ENCODE measurements at regions not wholly inside any gene's neighbourhood (a gene's known extent, or its start where the extent isn't known, plus 50 kb on each side); places are given as distances from the start of the nearest gene placed in this dataset.

DNA sequence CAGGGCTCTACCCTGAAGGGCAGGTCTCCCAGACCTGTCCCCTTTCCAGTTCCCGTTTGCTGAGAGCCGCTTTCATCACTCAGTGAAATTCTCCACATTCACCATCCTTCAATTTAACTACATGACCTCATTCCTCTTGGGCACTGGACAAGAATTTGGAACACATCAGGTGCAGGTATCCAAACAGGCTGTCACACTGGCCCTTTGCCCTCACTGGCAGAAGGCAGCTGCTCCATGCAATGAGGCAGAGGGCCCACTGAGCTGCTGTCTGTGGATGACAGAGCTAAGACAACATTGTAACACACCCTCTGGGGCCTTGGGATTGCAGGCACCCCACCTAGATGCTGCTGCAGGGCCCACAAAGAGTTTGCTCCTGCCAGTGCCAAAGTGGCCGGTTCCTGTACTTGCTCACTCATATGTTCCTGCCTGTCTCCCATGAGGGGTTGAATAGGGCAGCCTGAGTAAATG is 55.1 kb downstream of the ACTL7B start (continued):
- TF ChIP-seq, protein P1, sequence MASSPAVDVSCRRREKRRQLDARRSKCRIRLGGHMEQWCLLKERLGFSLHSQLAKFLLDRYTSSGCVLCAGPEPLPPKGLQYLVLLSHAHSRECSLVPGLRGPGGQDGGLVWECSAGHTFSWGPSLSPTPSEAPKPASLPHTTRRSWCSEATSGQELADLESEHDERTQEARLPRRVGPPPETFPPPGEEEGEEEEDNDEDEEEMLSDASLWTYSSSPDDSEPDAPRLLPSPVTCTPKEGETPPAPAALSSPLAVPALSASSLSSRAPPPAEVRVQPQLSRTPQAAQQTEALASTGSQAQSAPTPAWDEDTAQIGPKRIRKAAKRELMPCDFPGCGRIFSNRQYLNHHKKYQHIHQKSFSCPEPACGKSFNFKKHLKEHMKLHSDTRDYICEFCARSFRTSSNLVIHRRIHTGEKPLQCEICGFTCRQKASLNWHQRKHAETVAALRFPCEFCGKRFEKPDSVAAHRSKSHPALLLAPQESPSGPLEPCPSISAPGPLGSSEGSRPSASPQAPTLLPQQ (tag by site-specific recombination; IDR thresholded peaks at IDR 0.05) = no peak
- TF ChIP-seq PRDM1 (tag by site-specific recombination; IDR thresholded peaks at IDR 0.05) (no peak), ZFP37 (tag by site-specific recombination; IDR thresholded peaks at IDR 0.05) (no peak)

DNA sequence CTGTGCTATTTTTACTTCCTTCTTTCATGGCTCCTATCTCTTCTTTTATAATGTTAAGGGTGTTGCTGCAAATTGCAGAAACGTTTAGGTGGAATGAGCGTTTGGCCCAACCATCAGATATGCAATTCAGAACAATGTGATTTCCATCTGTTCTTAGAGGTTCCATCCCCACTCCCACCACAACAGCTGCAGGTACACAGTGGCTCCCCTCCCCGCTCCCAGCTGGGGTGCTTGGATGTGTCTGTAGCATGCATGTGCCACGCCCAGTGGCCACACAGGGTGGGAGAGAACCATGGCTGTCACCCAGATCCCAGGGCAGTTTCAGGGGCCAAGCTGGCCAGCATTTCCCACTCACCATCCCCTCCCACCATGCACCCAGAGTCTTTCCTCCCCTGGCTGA is 62.2 kb downstream of the ACTL7B start:
- H3K4me3 ChIP-seq (ENCODE audit: low read depth, low read length) = no peak overlapping the region
- H3K4me1 ChIP-seq (ENCODE audit: control insufficient read depth, insufficient read depth, low read length) = no peaks in the 10 kb centered on the region
- H3K27ac ChIP-seq (ENCODE audit: extremely low read depth, low read depth, low read length) = no peak overlapping the region
- no peaks in the 10 kb centered on the region for H3K36me3 ChIP-seq (ENCODE audit: control insufficient read depth in 2 of 2, insufficient read depth in 1 of 2, low read length in 2 of 2)
- H3K9me3 ChIP-seq (ENCODE audit: control insufficient read depth, insufficient read depth, low read depth, low read length) = no peaks in the 10 kb centered on the region
- ChIA-PET POLR2A (no interaction called here), CTCF (no interaction called here)
- TF ChIP-seq BCL11B (tag by site-specific recombination; IDR thresholded peaks at IDR 0.05; ENCODE audit: low read depth) = no peak
- TF ChIP-seq, protein P2, sequence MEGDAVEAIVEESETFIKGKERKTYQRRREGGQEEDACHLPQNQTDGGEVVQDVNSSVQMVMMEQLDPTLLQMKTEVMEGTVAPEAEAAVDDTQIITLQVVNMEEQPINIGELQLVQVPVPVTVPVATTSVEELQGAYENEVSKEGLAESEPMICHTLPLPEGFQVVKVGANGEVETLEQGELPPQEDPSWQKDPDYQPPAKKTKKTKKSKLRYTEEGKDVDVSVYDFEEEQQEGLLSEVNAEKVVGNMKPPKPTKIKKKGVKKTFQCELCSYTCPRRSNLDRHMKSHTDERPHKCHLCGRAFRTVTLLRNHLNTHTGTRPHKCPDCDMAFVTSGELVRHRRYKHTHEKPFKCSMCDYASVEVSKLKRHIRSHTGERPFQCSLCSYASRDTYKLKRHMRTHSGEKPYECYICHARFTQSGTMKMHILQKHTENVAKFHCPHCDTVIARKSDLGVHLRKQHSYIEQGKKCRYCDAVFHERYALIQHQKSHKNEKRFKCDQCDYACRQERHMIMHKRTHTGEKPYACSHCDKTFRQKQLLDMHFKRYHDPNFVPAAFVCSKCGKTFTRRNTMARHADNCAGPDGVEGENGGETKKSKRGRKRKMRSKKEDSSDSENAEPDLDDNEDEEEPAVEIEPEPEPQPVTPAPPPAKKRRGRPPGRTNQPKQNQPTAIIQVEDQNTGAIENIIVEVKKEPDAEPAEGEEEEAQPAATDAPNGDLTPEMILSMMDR (tag by site-specific recombination; IDR thresholded peaks at IDR 0.05) = no peak
- TF ChIP-seq HOXA7 (CRISPR knock-in tag; IDR thresholded peaks at IDR 0.05; ENCODE audit: borderline replicate concordance) = no peak
- TF ChIP-seq, protein P3, sequence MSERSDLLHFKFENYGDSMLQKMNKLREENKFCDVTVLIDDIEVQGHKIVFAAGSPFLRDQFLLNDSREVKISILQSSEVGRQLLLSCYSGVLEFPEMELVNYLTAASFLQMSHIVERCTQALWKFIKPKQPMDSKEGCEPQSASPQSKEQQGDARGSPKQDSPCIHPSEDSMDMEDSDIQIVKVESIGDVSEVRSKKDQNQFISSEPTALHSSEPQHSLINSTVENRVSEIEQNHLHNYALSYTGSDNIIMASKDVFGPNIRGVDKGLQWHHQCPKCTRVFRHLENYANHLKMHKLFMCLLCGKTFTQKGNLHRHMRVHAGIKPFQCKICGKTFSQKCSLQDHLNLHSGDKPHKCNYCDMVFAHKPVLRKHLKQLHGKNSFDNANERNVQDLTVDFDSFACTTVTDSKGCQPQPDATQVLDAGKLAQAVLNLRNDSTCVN (tag by site-specific recombination; optimal IDR thresholded peaks at IDR 0.05) = no peak
- TF ChIP-seq, protein P4, sequence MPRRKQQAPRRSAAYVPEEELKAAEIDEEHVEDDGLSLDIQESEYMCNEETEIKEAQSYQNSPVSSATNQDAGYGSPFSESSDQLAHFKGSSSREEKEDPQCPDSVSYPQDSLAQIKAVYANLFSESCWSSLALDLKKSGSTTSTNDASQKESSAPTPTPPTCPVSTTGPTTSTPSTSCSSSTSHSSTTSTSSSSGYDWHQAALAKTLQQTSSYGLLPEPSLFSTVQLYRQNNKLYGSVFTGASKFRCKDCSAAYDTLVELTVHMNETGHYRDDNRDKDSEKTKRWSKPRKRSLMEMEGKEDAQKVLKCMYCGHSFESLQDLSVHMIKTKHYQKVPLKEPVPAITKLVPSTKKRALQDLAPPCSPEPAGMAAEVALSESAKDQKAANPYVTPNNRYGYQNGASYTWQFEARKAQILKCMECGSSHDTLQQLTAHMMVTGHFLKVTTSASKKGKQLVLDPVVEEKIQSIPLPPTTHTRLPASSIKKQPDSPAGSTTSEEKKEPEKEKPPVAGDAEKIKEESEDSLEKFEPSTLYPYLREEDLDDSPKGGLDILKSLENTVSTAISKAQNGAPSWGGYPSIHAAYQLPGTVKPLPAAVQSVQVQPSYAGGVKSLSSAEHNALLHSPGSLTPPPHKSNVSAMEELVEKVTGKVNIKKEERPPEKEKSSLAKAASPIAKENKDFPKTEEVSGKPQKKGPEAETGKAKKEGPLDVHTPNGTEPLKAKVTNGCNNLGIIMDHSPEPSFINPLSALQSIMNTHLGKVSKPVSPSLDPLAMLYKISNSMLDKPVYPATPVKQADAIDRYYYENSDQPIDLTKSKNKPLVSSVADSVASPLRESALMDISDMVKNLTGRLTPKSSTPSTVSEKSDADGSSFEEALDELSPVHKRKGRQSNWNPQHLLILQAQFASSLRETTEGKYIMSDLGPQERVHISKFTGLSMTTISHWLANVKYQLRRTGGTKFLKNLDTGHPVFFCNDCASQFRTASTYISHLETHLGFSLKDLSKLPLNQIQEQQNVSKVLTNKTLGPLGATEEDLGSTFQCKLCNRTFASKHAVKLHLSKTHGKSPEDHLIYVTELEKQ (tag by site-specific recombination; IDR thresholded peaks at IDR 0.05; ENCODE audit: borderline replicate concordance) = no peak
- TF ChIP-seq, protein P5, sequence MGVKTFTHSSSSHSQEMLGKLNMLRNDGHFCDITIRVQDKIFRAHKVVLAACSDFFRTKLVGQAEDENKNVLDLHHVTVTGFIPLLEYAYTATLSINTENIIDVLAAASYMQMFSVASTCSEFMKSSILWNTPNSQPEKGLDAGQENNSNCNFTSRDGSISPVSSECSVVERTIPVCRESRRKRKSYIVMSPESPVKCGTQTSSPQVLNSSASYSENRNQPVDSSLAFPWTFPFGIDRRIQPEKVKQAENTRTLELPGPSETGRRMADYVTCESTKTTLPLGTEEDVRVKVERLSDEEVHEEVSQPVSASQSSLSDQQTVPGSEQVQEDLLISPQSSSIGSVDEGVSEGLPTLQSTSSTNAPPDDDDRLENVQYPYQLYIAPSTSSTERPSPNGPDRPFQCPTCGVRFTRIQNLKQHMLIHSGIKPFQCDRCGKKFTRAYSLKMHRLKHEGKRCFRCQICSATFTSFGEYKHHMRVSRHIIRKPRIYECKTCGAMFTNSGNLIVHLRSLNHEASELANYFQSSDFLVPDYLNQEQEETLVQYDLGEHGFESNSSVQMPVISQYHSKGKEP (tag by site-specific recombination; IDR thresholded peaks at IDR 0.05) = no peak
- no peak for TF ChIP-seq ZNF138 (tag by site-specific recombination; IDR thresholded peaks at IDR 0.05; ENCODE audit: borderline replicate concordance)
- no peak for TF ChIP-seq ZEB2 (tag by site-specific recombination; IDR thresholded peaks at IDR 0.05)
- TF ChIP-seq, protein P6, sequence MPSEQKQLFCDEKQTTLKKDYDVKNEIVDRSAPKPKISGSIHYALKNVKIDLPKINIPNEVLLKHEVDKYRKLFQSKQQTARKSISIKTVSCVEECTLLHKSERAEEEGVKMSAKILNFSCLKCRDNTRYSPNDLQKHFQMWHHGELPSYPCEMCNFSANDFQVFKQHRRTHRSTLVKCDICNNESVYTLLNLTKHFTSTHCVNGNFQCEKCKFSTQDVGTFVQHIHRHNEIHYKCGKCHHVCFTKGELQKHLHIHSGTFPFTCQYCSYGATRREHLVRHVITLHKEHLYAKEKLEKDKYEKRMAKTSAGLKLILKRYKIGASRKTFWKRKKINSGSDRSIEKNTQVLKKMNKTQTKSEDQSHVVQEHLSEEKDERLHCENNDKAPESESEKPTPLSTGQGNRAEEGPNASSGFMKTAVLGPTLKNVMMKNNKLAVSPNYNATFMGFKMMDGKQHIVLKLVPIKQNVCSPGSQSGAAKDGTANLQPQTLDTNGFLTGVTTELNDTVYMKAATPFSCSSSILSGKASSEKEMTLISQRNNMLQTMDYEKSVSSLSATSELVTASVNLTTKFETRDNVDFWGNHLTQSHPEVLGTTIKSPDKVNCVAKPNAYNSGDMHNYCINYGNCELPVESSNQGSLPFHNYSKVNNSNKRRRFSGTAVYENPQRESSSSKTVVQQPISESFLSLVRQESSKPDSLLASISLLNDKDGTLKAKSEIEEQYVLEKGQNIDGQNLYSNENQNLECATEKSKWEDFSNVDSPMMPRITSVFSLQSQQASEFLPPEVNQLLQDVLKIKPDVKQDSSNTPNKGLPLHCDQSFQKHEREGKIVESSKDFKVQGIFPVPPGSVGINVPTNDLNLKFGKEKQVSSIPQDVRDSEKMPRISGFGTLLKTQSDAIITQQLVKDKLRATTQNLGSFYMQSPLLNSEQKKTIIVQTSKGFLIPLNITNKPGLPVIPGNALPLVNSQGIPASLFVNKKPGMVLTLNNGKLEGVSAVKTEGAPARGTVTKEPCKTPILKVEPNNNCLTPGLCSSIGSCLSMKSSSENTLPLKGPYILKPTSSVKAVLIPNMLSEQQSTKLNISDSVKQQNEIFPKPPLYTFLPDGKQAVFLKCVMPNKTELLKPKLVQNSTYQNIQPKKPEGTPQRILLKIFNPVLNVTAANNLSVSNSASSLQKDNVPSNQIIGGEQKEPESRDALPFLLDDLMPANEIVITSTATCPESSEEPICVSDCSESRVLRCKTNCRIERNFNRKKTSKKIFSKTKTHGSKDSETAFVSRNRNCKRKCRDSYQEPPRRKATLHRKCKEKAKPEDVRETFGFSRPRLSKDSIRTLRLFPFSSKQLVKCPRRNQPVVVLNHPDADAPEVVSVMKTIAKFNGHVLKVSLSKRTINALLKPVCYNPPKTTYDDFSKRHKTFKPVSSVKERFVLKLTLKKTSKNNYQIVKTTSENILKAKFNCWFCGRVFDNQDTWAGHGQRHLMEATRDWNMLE (tag by site-specific recombination; conservative IDR thresholded peaks at IDR 0.05; ENCODE audit: low read depth) = no peak
- no peak for TF ChIP-seq ZBTB20 (tag by site-specific recombination; IDR thresholded peaks at IDR 0.05)
- no peak for TF ChIP-seq WT1 (tag by site-specific recombination; IDR thresholded peaks at IDR 0.05)
- TF ChIP-seq, protein P7, sequence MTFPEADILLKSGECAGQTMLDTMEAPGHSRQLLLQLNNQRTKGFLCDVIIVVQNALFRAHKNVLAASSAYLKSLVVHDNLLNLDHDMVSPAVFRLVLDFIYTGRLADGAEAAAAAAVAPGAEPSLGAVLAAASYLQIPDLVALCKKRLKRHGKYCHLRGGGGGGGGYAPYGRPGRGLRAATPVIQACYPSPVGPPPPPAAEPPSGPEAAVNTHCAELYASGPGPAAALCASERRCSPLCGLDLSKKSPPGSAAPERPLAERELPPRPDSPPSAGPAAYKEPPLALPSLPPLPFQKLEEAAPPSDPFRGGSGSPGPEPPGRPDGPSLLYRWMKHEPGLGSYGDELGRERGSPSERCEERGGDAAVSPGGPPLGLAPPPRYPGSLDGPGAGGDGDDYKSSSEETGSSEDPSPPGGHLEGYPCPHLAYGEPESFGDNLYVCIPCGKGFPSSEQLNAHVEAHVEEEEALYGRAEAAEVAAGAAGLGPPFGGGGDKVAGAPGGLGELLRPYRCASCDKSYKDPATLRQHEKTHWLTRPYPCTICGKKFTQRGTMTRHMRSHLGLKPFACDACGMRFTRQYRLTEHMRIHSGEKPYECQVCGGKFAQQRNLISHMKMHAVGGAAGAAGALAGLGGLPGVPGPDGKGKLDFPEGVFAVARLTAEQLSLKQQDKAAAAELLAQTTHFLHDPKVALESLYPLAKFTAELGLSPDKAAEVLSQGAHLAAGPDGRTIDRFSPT (tag by site-specific recombination; IDR thresholded peaks at IDR 0.05) = no peak
- TF ChIP-seq ZNF184 (tag by site-specific recombination; IDR thresholded peaks at IDR 0.05) = no peak
- TF ChIP-seq ZNF677 (tag by site-specific recombination; IDR thresholded peaks at IDR 0.05) = no peak
